H1 (cell line): ENCODE measurements at regions not wholly inside any gene's neighbourhood (a gene's known extent, or its start where the extent isn't known, plus 50 kb on each side); places are given as distances from the start of the nearest gene placed in this dataset.

Experiments
- CTCF ChIA-PET: fragments of 300-600 bp; sonication (Branson Sonifier 250); formaldehyde crosslinking; loops from one replicate; lab custom pipeline; 2021; ENCODE audit not compliant: partially characterized antibody; lab: Charles Lee
- POLR2A ChIA-PET: fragments of 300-600 bp; sonication (Branson Sonifier 250); formaldehyde crosslinking; loops from one replicate; lab custom pipeline; 2021; ENCODE audit warnings: inconsistent platforms; ENCODE audit not compliant: partially characterized antibody; lab: Charles Lee
- DNase-seq, 2 experiments: peaks; one replicate each; pipeline versions ENCODE4 v3.0.0 to v3.0.0-alpha.2; 2010 to 2022; ENCODE audit warnings: low spot score in 2 of 2, low read depth in 1 of 2, mixed read lengths in 1 of 2
- FAIRE-seq: peaks from 2 replicates; lab custom pipeline; 2011; peaks lifted over from hg19 to GRCh38; lab: Jason Lieb, UNC
- H2AFZ ChIP-seq: 2 replicates; pipeline ENCODE4 v1.8.1; 2012; ENCODE audit warnings: low read length, inconsistent platforms
- H2AK5ac ChIP-seq: 2 replicates; pipeline ENCODE4 v1.6.1; 2013; ENCODE audit warnings: low read depth, low read length
- H2BK120ac ChIP-seq: replicated peaks from 2 replicates; pipeline ENCODE3; 2013; ENCODE audit warnings: low read depth, low read length, inconsistent platforms
- H2BK12ac ChIP-seq: 2 replicates; pipeline ENCODE4 v1.6.1; 2013; ENCODE audit warnings: low read depth, low read length
- H2BK15ac ChIP-seq: 2 replicates; pipeline ENCODE4 v1.6.1; 2013; ENCODE audit warnings: low read length
- H2BK20ac ChIP-seq: 2 replicates; pipeline ENCODE4 v1.6.1; 2013; ENCODE audit warnings: low read length
- H2BK5ac ChIP-seq: 2 replicates; pipeline ENCODE4 v1.6.1; 2013; ENCODE audit warnings: low read depth, low read length
- H3K14ac ChIP-seq: 2 replicates; pipeline ENCODE4 v1.6.1; 2013; ENCODE audit warnings: inconsistent platforms; ENCODE audit not compliant: insufficient read length
- H3K18ac ChIP-seq: 2 replicates; pipeline ENCODE4 v1.6.1; 2013; ENCODE audit warnings: low read length; ENCODE audit errors: extremely low read depth
- H3K23ac ChIP-seq: 2 replicates; pipeline ENCODE4 v1.6.1; 2013; ENCODE audit warnings: inconsistent platforms; ENCODE audit not compliant: insufficient read length
- H3K23me2 ChIP-seq: 2 replicates; pipeline ENCODE4 v1.6.1; 2013; ENCODE audit warnings: low read depth, low read length
- H3K27ac ChIP-seq: 2 replicates; pipeline ENCODE4 v1.6.1; 2011; ENCODE audit warnings: low read depth, low read length, inconsistent platforms
- H3K27me3 ChIP-seq, 4 experiments: replicated peaks in 1 of 4; 1 replicate in 1 of 4; 2 replicates in 3 of 4; pipeline versions ENCODE4 v1.6.1 to v1.8.1; 2011 to 2013; ENCODE audit warnings: low read length in 3 of 4, mild to moderate bottlenecking in 3 of 4, inconsistent platforms in 2 of 4, mixed read lengths in 2 of 4, moderate library complexity in 1 of 4; ENCODE audit not compliant: control insufficient read depth in 3 of 4, insufficient read depth in 3 of 4; ENCODE audit errors: extremely low read depth in 1 of 4
- H3K36me3 ChIP-seq, 4 experiments: 2 replicates each; pipeline versions ENCODE4 v1.6.1 to v1.8.1; 2011 to 2013; ENCODE audit warnings: mild to moderate bottlenecking in 4 of 4, low read length in 3 of 4, moderate library complexity in 2 of 4, control low read depth in 1 of 4, inconsistent platforms in 1 of 4; ENCODE audit not compliant: insufficient read depth in 4 of 4, control insufficient read depth in 2 of 4
- H3K4ac ChIP-seq: replicated peaks from 2 replicates; pipeline ENCODE3; 2013; ENCODE audit warnings: low read length, low read depth, mixed read lengths, inconsistent platforms; ENCODE audit not compliant: insufficient read length
- H3K4me1 ChIP-seq, 4 experiments: replicated peaks in 1 of 4; 1 replicate in 1 of 4; 2 replicates in 3 of 4; pipeline versions ENCODE4 v1.6.1 to v1.8.1; 2011 to 2013; ENCODE audit warnings: low read length in 3 of 4, inconsistent platforms in 2 of 4, mixed read lengths in 1 of 4; ENCODE audit not compliant: insufficient read depth in 4 of 4, control insufficient read depth in 3 of 4
- H3K4me2 ChIP-seq, 2 experiments: 2 replicates each; pipeline versions ENCODE4 v1.6.1 to v1.8.1; 2011 to 2013; ENCODE audit warnings: low read depth in 2 of 2, low read length in 2 of 2, control low read depth in 1 of 2, inconsistent platforms in 1 of 2, mild to moderate bottlenecking in 1 of 2; ENCODE audit not compliant: insufficient read depth in 1 of 2
- H3K4me3 ChIP-seq, 4 experiments: fragments of 200-600, 300-600 bp in 1 of 4; sonication (generic), shearing (Covaris generic), sonication (Bioruptor Twin) in 1 of 4; 2 replicates each; pipeline versions ENCODE4 v1.5.1 to v1.8.1; 2011 to 2016; ENCODE audit warnings: low read length in 4 of 4, low read depth in 3 of 4, control low read depth in 2 of 4, inconsistent platforms in 2 of 4, mild to moderate bottlenecking in 2 of 4, mixed read lengths in 1 of 4, moderate library complexity in 1 of 4; ENCODE audit not compliant: insufficient read depth in 2 of 4; ENCODE audit errors: extremely low read depth in 1 of 4
- H3K56ac ChIP-seq: replicated peaks from 2 replicates; pipeline ENCODE3; 2013; ENCODE audit warnings: low read depth, mild to moderate bottlenecking, mixed read lengths, low read length, inconsistent platforms; ENCODE audit not compliant: insufficient read length
- H3K79me1 ChIP-seq: 2 replicates; pipeline ENCODE4 v1.6.1; 2013; ENCODE audit warnings: low read depth, low read length, control low read depth
- H3K79me2 ChIP-seq, 2 experiments: 2 replicates each; pipeline versions ENCODE4 v1.6.1 to v1.8.1; 2012 to 2013; ENCODE audit warnings: low read length in 2 of 2, mild to moderate bottlenecking in 2 of 2, inconsistent platforms in 1 of 2; ENCODE audit not compliant: insufficient read depth in 2 of 2, control insufficient read depth in 1 of 2
- H3K9ac ChIP-seq, 4 experiments: replicated peaks in 1 of 4; 1 replicate in 1 of 4; 2 replicates in 3 of 4; pipeline versions ENCODE4 v1.6.1 to v1.8.1; 2011 to 2013; ENCODE audit warnings: low read depth in 3 of 4, low read length in 3 of 4, control low read depth in 2 of 4, mild to moderate bottlenecking in 2 of 4, moderate library complexity in 2 of 4, inconsistent platforms in 1 of 4; ENCODE audit errors: extremely low read depth in 1 of 4
- H3K9me3 ChIP-seq, 2 experiments: 2 replicates each; pipeline versions ENCODE4 v1.6.1 to v1.8.1; 2012 to 2013; ENCODE audit warnings: mild to moderate bottlenecking in 2 of 2, moderate library complexity in 2 of 2, control low read depth in 1 of 2, inconsistent platforms in 1 of 2, low read depth in 1 of 2, low read length in 1 of 2, mixed read lengths in 1 of 2; ENCODE audit not compliant: insufficient read depth in 2 of 2
- H4K20me1 ChIP-seq, 2 experiments: replicated peaks in 1 of 2; 2 replicates each; pipeline versions ENCODE3 to v1.8.1; 2011 to 2013; ENCODE audit warnings: inconsistent platforms in 2 of 2, low read length in 2 of 2, mild to moderate bottlenecking in 1 of 2; ENCODE audit not compliant: insufficient read depth in 2 of 2, control insufficient read depth in 1 of 2
- H4K5ac ChIP-seq: 2 replicates; pipeline ENCODE4 v1.6.1; 2013; ENCODE audit warnings: low read length, low read depth, mixed read lengths, inconsistent platforms; ENCODE audit not compliant: insufficient read length
- H4K8ac ChIP-seq: 2 replicates; pipeline ENCODE4 v1.8.0; 2013; ENCODE audit warnings: mild to moderate bottlenecking, moderate library complexity, low read length, inconsistent platforms; ENCODE audit not compliant: insufficient read depth; ENCODE audit errors: extremely low read depth
- H4K91ac ChIP-seq: replicated peaks from 2 replicates; pipeline ENCODE3; 2013; ENCODE audit warnings: low read length, mixed read lengths, inconsistent platforms; ENCODE audit not compliant: insufficient read length
- CHD2 ChIP-seq: IDR thresholded peaks from 2 replicates; pipeline ENCODE4 v1.6.1; 2012; ENCODE audit warnings: low read length, improper control_type of control experiment
- EGR1 ChIP-seq: IDR thresholded peaks from 2 replicates; pipeline ENCODE4 v1.6.1; 2011; ENCODE audit warnings: low read depth, low read length, borderline replicate concordance
- EP300 ChIP-seq, 2 experiments: IDR thresholded peaks; 1 replicate in 1 of 2; 2 replicates in 1 of 2; pipeline ENCODE4 v1.6.1; 2011 to 2012; ENCODE audit warnings: low read depth in 2 of 2, low read length in 2 of 2, mild to moderate bottlenecking in 2 of 2, borderline replicate concordance in 1 of 2, inconsistent platforms in 1 of 2, moderate library complexity in 1 of 2
- GABPA ChIP-seq: IDR thresholded peaks from 2 replicates; pipeline ENCODE4 v1.6.1; 2011; ENCODE audit warnings: mild to moderate bottlenecking, low read length, moderate library complexity, borderline replicate concordance; ENCODE audit not compliant: insufficient read depth
- HDAC6 ChIP-seq: IDR thresholded peaks from one replicate; pipeline ENCODE4 v1.7.1; 2012; ENCODE audit warnings: low read depth, mild to moderate bottlenecking, inconsistent platforms, low read length, moderate library complexity
- KDM5A ChIP-seq: fragments of 200-600 bp; IDR thresholded peaks from 2 replicates; pipeline ENCODE4 v1.7.1; 2012; ENCODE audit warnings: mild to moderate bottlenecking, low read length, inconsistent platforms, mixed read lengths
- NANOG ChIP-seq: IDR thresholded peaks from 2 replicates; pipeline ENCODE4 v1.6.1; 2011; ENCODE audit warnings: low read length, low read depth, mild to moderate bottlenecking, inconsistent platforms; ENCODE audit not compliant: insufficient read depth, poor library complexity, severe bottlenecking
- RNF2 ChIP-seq: fragments of 200-900, 300-1000 bp; sonication (generic); IDR thresholded peaks from 2 replicates; pipeline ENCODE4 v1.7.1; 2016; ENCODE audit warnings: borderline replicate concordance, low read depth, mild to moderate bottlenecking, antibody characterized with exemption, low read length; ENCODE audit not compliant: poor library complexity, severe bottlenecking; ENCODE audit errors: missing control alignments
- SAP30 ChIP-seq: fragments of 300-600 bp; sonication (generic); IDR thresholded peaks from 2 replicates; pipeline ENCODE4 v1.7.1; 2012; ENCODE audit warnings: low read length, moderate library complexity, mild to moderate bottlenecking, inconsistent platforms; ENCODE audit not compliant: insufficient read depth, insufficient replicate concordance
- SIX5 ChIP-seq: IDR thresholded peaks from 2 replicates; pipeline ENCODE4 v1.6.1; 2011; ENCODE audit warnings: mild to moderate bottlenecking, low read depth, low read length
- TAF7 ChIP-seq: optimal IDR thresholded peaks from 2 replicates; pipeline ENCODE3; 2011; ENCODE audit warnings: low read depth, mild to moderate bottlenecking, inconsistent platforms, low read length, moderate library complexity, borderline replicate concordance
- TEAD4 ChIP-seq: IDR thresholded peaks from 2 replicates; pipeline ENCODE4 v1.6.1; 2012; ENCODE audit warnings: low read depth, low read length, inconsistent platforms, mixed read lengths
- USF2 ChIP-seq: IDR thresholded peaks from 2 replicates; pipeline ENCODE4 v1.6.1; 2011; ENCODE audit warnings: low read length, improper control_type of control experiment
- WGBS, 2 experiments: shearing (Covaris generic) in 1 of 2; methylation state at CpG; one replicate each; pipeline versions ENCODE4 v1.1.6 to v1.1.7; 2013 to 2015; ENCODE audit warnings: low lambda C conversion rate in 2 of 2, mixed read lengths in 2 of 2, inconsistent platforms in 1 of 2, low coverage in 1 of 2, missing lambda C conversion rate in 1 of 2; ENCODE audit not compliant: insufficient replicate concordance in 2 of 2, insufficient coverage in 1 of 2, insufficient read length in 1 of 2; ENCODE audit errors: extremely low coverage in 1 of 2, missing lambda C conversion rate in 1 of 2; 5-methylcytosine and 5-hydroxymethylcytosine counted together

DNA sequence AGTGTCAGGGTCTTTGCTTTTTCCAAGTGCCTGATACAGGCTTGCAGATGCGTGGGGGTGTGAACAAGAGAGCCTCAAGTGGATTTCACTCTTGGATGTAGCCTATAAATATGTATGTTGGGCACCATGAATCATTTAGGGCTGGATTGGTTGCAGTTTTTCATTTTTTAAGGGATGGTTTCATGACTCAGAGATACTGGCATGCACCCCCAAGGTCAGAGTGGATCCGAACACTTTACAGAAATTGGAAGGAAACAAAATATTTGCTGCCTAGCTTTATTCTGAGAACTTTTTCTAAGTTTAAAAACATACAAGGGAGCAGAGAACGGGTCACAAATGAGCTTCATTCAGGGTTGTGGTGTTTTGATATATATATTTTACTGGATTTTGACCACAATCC, 436.8 kb upstream of the ERCC4 start:
- no peaks in the 10 kb centered on the region; a peak in 1 of 8 replicates for H3K36me3 ChIP-seq
- 92% methylated on average over 3 of the region's 3 CpGs; no CpG with 5 or more reads in 1 of the 2 experiments for WGBS, 2 experiments
- DNase-seq = no peak
- TF ChIP-seq CHD2 (no peak), NANOG (no peak), TEAD4 (no peak), RNF2 (no peak), EP300 (IDR thresholded peaks at IDR 0.05; ENCODE audit: borderline replicate concordance in 1 of 2, low read depth in 2 of 2, low read length in 2 of 2) (no peak), USF2 (no peak), TAF7 (no peak), GABPA (no peak), SAP30 (no peak), EGR1 (no peak), SIX5 (no peak), KDM5A (no peak), HDAC6 (no peak)

More for the DNA sequence above, 436.8 kb upstream of the ERCC4 start:
- CTCF ChIA-PET = no interaction called here
- Histone ChIP-seq H2BK120ac (no peak overlapping the region), H3K79me1 (no peaks in the 10 kb centered on the region), H3K4me3 (no peak overlapping the region), H2BK20ac (no peak overlapping the region), H4K20me1 (no peaks in the 10 kb centered on the region), H3K4me1 (no peaks in the 10 kb centered on the region; a peak in 1 of 7 replicates), H2AK5ac (no peak overlapping the region), H2BK15ac (no peak overlapping the region), H4K8ac (no peak overlapping the region), H4K91ac (no peak overlapping the region), H3K79me2 (no peaks in the 10 kb centered on the region), H3K9me3 (no peaks in the 10 kb centered on the region), H3K18ac (no peak overlapping the region), H3K56ac (no peak overlapping the region), H3K9ac (no peak overlapping the region), H3K4ac (no peak overlapping the region), H3K14ac (no peak overlapping the region), H2AFZ (no peak overlapping the region), H2BK5ac (no peak overlapping the region), H3K27ac (no peak overlapping the region), H3K23ac (no peak overlapping the region), H3K27me3 (no peaks in the 10 kb centered on the region), H3K23me2 (no peaks in the 10 kb centered on the region), H2BK12ac (no peak overlapping the region), H4K5ac (no peak overlapping the region), H3K4me2 (no peak overlapping the region)
- no peak for FAIRE-seq
- POLR2A ChIA-PET = no interaction called here
